Thyroid gland (tissue), 4 donors: ENCODE measurements at regions not wholly inside any gene's neighbourhood (a gene's known extent, or its start where the extent isn't known, plus 50 kb on each side); places are given as distances from the start of the nearest gene placed in this dataset.
A peak's percentile ranks its signal among the peaks of the same experiment; 100 is the strongest.

Experiments
- CTCF ChIP-seq, 6 experiments: fragments of 200-600 bp in 3 of 6; fragments of 450-650 bp in 3 of 6; sonication (generic) in 3 of 6; IDR thresholded peaks; one replicate each; pipeline ENCODE4 v1.5.1; 2016 to 2019; ENCODE audit warnings: antibody characterized with exemption in 6 of 6, mild to moderate bottlenecking in 2 of 6, inconsistent platforms in 1 of 6, moderate library complexity in 1 of 6
- POLR2A ChIP-seq, 2 donors: fragments of 450-650 bp; IDR thresholded peaks; one replicate each; pipeline ENCODE4 v1.6.1; 2017; ENCODE audit warnings: antibody characterized with exemption in 2 of 2, mild to moderate bottlenecking in 2 of 2, moderate library complexity in 1 of 2

GRCh38 chrX:69424161-69424560, 80.0 kb upstream of the NALF2 start:
- TF ChIP-seq CTCF (IDR thresholded peaks at IDR 0.05) (peak in 3 of 6 experiments; percentile 24 to 34 (median 32)), POLR2A (IDR thresholded peaks at IDR 0.05) (no peak)
